HEK293T (cell line): ENCODE measurements at regions not wholly inside any gene's neighbourhood (a gene's known extent, or its start where the extent isn't known, plus 50 kb on each side); places are given as distances from the start of the nearest gene placed in this dataset.

Experiments used
- CTCF ChIA-PET: fragments of 350-600 bp; formaldehyde crosslinking; extraction: SDS; loops from one replicate; lab custom pipeline; 2021; ENCODE audit warnings: antibody characterized with exemption, inconsistent platforms; lab: Yijun Ruan, JAX
- POLR2A ChIA-PET: fragments of 350-600 bp; formaldehyde crosslinking; extraction: SDS; loops from one replicate; lab custom pipeline; 2020; ENCODE audit warnings: antibody characterized with exemption, inconsistent platforms; lab: Yijun Ruan, JAX
- DNase-seq: peaks from one replicate; pipeline ENCODE4 v3.0.0; 2012; ENCODE audit warnings: mixed read lengths; ENCODE audit errors: extremely low spot score
- ARNT ChIP-seq: fragments of 450-650 bp; IDR thresholded peaks from 2 replicates; pipeline ENCODE4 v1.6.1; 2017; ENCODE audit warnings: mild to moderate bottlenecking
- BHLHE40 ChIP-seq: fragments of 450-650 bp; IDR thresholded peaks from 2 replicates; pipeline ENCODE4 v1.6.1; 2016; ENCODE audit warnings: mild to moderate bottlenecking, moderate library complexity, borderline replicate concordance
- CTBP1 ChIP-seq: fragments of 450-650 bp; IDR thresholded peaks from 2 replicates; pipeline ENCODE4 v1.6.1; 2016; ENCODE audit warnings: borderline replicate concordance
- ELF4 ChIP-seq: fragments of 450-650 bp; IDR thresholded peaks from 2 replicates; pipeline ENCODE4 v1.6.1; 2017; ENCODE audit warnings: antibody characterized with exemption
- FOXA1 ChIP-seq: fragments of 450-650 bp; IDR thresholded peaks from 2 replicates; pipeline ENCODE4 v1.6.1; 2016; ENCODE audit warnings: mild to moderate bottlenecking
- FOXK2 ChIP-seq: fragments of 450-650 bp; IDR thresholded peaks from 2 replicates; pipeline ENCODE4 v1.6.1; 2016; ENCODE audit warnings: mild to moderate bottlenecking
- FOXM1 ChIP-seq: fragments of 450-650 bp; IDR thresholded peaks from 2 replicates; pipeline ENCODE4 v1.6.1; 2017; ENCODE audit warnings: mild to moderate bottlenecking, borderline replicate concordance
- HDGF ChIP-seq: fragments of 450-650 bp; IDR thresholded peaks from 2 replicates; pipeline ENCODE4 v1.6.1; 2017; ENCODE audit warnings: antibody characterized with exemption, borderline replicate concordance
- L3MBTL2 ChIP-seq: fragments of 450-650 bp; conservative IDR thresholded peaks from 2 replicates; pipeline ENCODE4 v1.6.1; 2016; ENCODE audit warnings: mild to moderate bottlenecking
- LEF1 ChIP-seq: fragments of 450-650 bp; IDR thresholded peaks from 2 replicates; pipeline ENCODE4 v1.6.1; 2017; ENCODE audit warnings: mild to moderate bottlenecking, borderline replicate concordance
- NFRKB ChIP-seq: fragments of 450-650 bp; IDR thresholded peaks from 2 replicates; pipeline ENCODE4 v1.6.1; 2016; ENCODE audit warnings: mild to moderate bottlenecking, moderate library complexity
- PKNOX1 ChIP-seq: fragments of 450-650 bp; IDR thresholded peaks from 2 replicates; pipeline ENCODE4 v1.6.1; 2016
- SP1 ChIP-seq: fragments of 450-650 bp; IDR thresholded peaks from 2 replicates; pipeline ENCODE4 v1.6.1; 2017
- SUZ12 ChIP-seq: fragments of 450-650 bp; IDR thresholded peaks from 2 replicates; pipeline ENCODE4 v1.6.1; 2016; ENCODE audit warnings: mild to moderate bottlenecking
- TARDBP ChIP-seq: fragments of 450-650 bp; IDR thresholded peaks from 2 replicates; pipeline ENCODE4 v1.6.1; 2016
- ZNF384 ChIP-seq: fragments of 450-650 bp; IDR thresholded peaks from 2 replicates; pipeline ENCODE4 v1.6.1; 2016

- TF ChIP-seq FOXA1 (no peak), ZNF384 (no peak), FOXK2 (no peak), L3MBTL2 (no peak), LEF1 (no peak), HDGF (no peak), BHLHE40 (no peak), TARDBP (no peak), ARNT (no peak), FOXM1 (no peak), ELF4 (no peak), NFRKB (no peak), CTBP1 (no peak), SUZ12 (no peak), PKNOX1 (no peak), SP1 (no peak)
- CTCF ChIA-PET, result no interaction called here
- no peak for DNase-seq
- POLR2A ChIA-PET, result no interaction called here
These were observed 546.6 kb upstream of the TMEM132C start for GRCh38 chr12:127720334-127720733.

GRCh38 chr12:127722611-127723010, 544.4 kb upstream of the TMEM132C start:
- TF ChIP-seq HDGF, result no peak
- TF ChIP-seq LEF1, result no peak
- no peak for TF ChIP-seq L3MBTL2
- no peak for TF ChIP-seq CTBP1
- TF ChIP-seq BHLHE40, result no peak
- no peak for DNase-seq
- ChIA-PET POLR2A (no interaction called here), CTCF (no interaction called here)

- DNase-seq, result no peak
- POLR2A ChIA-PET, result no interaction called here
- CTCF ChIA-PET, result no interaction called here
- TF ChIP-seq LEF1 (no peak), SP1 (no peak), FOXK2 (no peak), BHLHE40 (no peak), HDGF (no peak), TARDBP (no peak), SUZ12 (no peak), FOXM1 (no peak), ZNF384 (no peak)
These were observed 543.7 kb upstream of the TMEM132C start for GRCh38 chr12:127723251-127723650.

DNA sequence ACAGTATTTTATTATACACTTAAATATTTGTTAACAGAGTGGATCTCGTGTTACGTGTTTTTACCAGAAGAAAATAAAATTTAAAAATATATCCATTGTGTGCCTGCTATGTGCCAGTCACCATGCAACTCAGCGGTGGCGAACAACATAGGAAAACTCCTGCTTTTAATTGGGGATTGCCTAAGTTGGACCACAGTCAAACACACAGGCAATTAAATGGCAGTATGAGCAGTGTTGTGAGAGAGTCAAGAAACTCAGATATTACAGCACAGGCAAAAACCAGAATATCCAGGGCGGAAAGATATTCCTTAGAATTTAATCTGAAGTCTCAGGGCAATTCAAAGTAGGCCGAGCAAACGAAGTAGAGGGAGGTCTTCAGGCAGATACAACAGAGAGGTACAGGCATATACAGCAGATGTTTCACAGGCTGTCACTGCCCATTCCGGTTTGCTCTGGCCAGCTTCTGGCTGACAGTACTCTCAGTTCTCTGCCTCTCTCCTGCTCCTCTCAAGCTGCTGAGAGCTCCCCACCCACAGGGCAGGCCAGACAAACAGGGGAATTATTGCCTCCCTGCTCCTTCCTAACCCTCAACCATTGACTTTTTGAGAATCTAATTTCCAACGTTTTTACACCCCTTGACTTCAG, 540.2 kb upstream of the TMEM132C start:
- DNase-seq, result no peak
- TF ChIP-seq ZNF384 (no peak), L3MBTL2 (no peak), FOXA1 (no peak), SP1 (no peak), ELF4 (no peak), FOXM1 (no peak), LEF1 (no peak), NFRKB (no peak), SUZ12 (no peak), HDGF (no peak), BHLHE40 (no peak)
- ChIA-PET CTCF (no interaction called here), POLR2A (no interaction called here)

- TF ChIP-seq NFRKB (no peak), BHLHE40 (no peak), HDGF (no peak)
- ChIA-PET POLR2A (no interaction called here), CTCF (no interaction called here)
- DNase-seq, result no peak
These were observed 538.7 kb upstream of the TMEM132C start for GRCh38 chr12:127728285-127728684.

GRCh38 chr12:127728729-127729128, 538.2 kb upstream of the TMEM132C start:
- CTCF ChIA-PET, result no interaction called here
- DNase-seq, result no peak

DNA sequence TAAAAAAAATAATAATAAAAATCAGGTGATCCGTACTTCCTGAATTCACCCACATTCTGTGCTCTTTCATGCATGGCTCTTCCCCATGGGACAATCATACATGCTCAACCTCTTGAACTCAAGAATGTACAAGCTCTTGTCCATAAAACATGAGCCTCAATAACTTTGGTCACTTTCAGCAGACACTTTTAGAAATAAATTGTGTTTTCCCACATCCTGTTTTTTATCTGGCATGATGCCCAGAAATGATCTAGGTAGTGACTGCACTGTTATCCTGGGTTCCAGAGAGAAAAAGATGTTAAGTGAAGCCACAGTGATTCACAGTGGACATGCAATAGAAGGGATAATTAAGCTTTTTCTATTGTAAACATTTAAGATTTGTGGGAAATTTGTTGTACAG, 537.6 kb upstream of the TMEM132C start:
- ChIA-PET CTCF (no interaction called here), POLR2A (interaction anchor here (0.6 kb wide), 1 partner anchor 147 kb away, joined by 3 read pairs; no protein-coding TSS in a partner anchor)
- TF ChIP-seq CTBP1, result no peak
- DNase-seq, result no peak

More at GRCh38 chr12:127728729-127729128, 538.2 kb upstream of the TMEM132C start:
- TF ChIP-seq SUZ12 (no peak), CTBP1 (no peak), TARDBP (no peak)
- POLR2A ChIA-PET, result no interaction called here

GRCh38 chr12:127731657-127732056, 535.3 kb upstream of the TMEM132C start:
- ChIA-PET POLR2A (no interaction called here), CTCF (no interaction called here)
- TF ChIP-seq BHLHE40 (no peak), HDGF (no peak), PKNOX1 (no peak), ZNF384 (no peak), SUZ12 (no peak), FOXM1 (no peak), LEF1 (no peak), FOXA1 (no peak), ARNT (no peak), FOXK2 (no peak), L3MBTL2 (no peak), ELF4 (no peak), NFRKB (no peak), TARDBP (no peak), CTBP1 (no peak), SP1 (no peak)
- DNase-seq, result no peak
